Tibial nerve (tissue), 4 donors: ENCODE measurements at regions not wholly inside any gene's neighbourhood (a gene's known extent, or its start where the extent isn't known, plus 50 kb on each side); places are given as distances from the start of the nearest gene placed in this dataset.
A peak's percentile ranks its signal among the peaks of the same experiment; 100 is the strongest.

Experiments
- DNase-seq, 2 donors: peaks; one replicate each; pipeline ENCODE4 v3.0.0-alpha.2; 2019; ENCODE audit warnings: low spot score in 2 of 2
- H3K27ac ChIP-seq, 4 donors: fragments of 200-600 bp; sonication (generic) in 3 of 4; one replicate each; pipeline ENCODE4 v1.5.1; 2017 to 2019; ENCODE audit warnings: mild to moderate bottlenecking in 1 of 4
- H3K27me3 ChIP-seq, 2 donors: fragments of 200-600 bp; sonication (generic) in 1 of 2; one replicate each; pipeline versions ENCODE4 v1.5.1 to v1.6.0; 2017 to 2019
- H3K36me3 ChIP-seq, 3 donors: fragments of 200-600 bp; sonication (generic); one replicate each; pipeline ENCODE4 v1.5.1; 2018 to 2019
- H3K4me1 ChIP-seq, 4 donors: fragments of 200-600 bp; sonication (generic) in 3 of 4; one replicate each; pipeline ENCODE4 v1.5.1; 2017 to 2019
- H3K4me3 ChIP-seq, 4 donors: fragments of 200-600 bp; sonication (generic) in 3 of 4; one replicate each; pipeline ENCODE4 v1.5.1; 2017 to 2019; ENCODE audit warnings: mild to moderate bottlenecking in 1 of 4, moderate library complexity in 1 of 4
- H3K9me3 ChIP-seq, 4 donors: fragments of 200-600 bp; sonication (generic) in 3 of 4; one replicate each; pipeline ENCODE4 v1.5.1; 2017 to 2019
- EP300 ChIP-seq, 2 donors: sonication (generic); formaldehyde crosslinking; IDR thresholded peaks; one replicate each; pipeline ENCODE4 v1.6.1; 2017; ENCODE audit warnings: antibody characterized with exemption in 2 of 2, mild to moderate bottlenecking in 1 of 2
- POLR2A ChIP-seq, 2 donors: fragments of 450-650 bp; IDR thresholded peaks; one replicate each; pipeline ENCODE4 v1.6.1; 2017; ENCODE audit warnings: antibody characterized with exemption in 2 of 2, mild to moderate bottlenecking in 2 of 2, moderate library complexity in 2 of 2
- WGBS, 2 donors: methylation state at CpG; one replicate each; pipeline ENCODE4 v1.1.5; 2018; 5-methylcytosine and 5-hydroxymethylcytosine counted together
- TF ChIP-seq, protein P1 (sequence below), 5 experiments: fragments of 200-600 bp in 3 of 5; fragments of 450-650 bp in 2 of 5; sonication (generic) in 3 of 5; IDR thresholded peaks; one replicate each; pipeline ENCODE4 v1.5.1; 2016 to 2019; ENCODE audit warnings: antibody characterized with exemption in 5 of 5, mild to moderate bottlenecking in 3 of 5, moderate library complexity in 2 of 5

DNA sequence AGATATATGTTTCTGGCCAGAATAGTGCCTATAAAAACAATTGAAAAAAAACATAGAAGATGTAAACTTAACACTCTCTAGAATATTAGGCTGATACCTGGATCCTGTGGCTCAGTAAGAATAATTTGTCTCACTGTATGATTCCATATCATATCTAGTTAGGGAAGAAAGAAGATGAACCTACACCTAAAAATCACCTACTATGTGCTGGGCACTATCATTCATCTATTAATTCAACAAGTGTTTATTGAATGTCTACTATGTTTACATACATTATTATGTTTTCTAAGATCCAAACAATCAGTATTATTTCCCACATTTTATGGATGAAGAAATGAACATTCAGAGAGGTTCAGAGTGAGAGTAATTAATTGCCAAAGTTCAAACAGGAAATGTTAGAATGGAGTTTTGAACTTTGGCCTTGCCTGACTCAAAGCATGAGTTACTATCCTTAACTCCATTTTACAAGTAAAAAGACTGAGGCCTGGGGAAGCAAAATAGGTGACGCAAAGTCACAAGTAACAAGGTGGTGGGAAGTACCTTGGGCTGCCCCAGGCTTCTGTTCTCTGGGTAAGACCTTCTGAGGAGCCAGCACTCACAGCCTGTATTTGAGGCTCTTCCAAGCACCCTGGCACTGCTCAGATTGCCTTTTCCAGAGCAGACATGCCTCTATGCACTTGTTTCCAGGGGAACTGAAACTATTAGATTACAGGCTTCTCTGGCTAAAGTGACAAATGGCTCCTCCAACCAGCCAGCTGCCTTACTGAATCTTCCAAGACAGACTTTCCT, 111.1 kb upstream of the ACSL4 start:
- Histone ChIP-seq H3K36me3 (no peaks in the 10 kb centered on the region), H3K9me3 (no peaks in the 10 kb centered on the region), H3K27me3 (peaks cover 0 to 21% of the 10 kb centered on the region in 2 donors), H3K4me3 (no peak overlapping the region), H3K4me1 (peaks cover 0 to 15% (median 0%) of the 10 kb centered on the region in 4 donors), H3K27ac (no peak overlapping the region)
- WGBS, 2 donors: 86 to 100% methylated on average over 1 of the region's 1 CpG
- TF ChIP-seq, protein P1, sequence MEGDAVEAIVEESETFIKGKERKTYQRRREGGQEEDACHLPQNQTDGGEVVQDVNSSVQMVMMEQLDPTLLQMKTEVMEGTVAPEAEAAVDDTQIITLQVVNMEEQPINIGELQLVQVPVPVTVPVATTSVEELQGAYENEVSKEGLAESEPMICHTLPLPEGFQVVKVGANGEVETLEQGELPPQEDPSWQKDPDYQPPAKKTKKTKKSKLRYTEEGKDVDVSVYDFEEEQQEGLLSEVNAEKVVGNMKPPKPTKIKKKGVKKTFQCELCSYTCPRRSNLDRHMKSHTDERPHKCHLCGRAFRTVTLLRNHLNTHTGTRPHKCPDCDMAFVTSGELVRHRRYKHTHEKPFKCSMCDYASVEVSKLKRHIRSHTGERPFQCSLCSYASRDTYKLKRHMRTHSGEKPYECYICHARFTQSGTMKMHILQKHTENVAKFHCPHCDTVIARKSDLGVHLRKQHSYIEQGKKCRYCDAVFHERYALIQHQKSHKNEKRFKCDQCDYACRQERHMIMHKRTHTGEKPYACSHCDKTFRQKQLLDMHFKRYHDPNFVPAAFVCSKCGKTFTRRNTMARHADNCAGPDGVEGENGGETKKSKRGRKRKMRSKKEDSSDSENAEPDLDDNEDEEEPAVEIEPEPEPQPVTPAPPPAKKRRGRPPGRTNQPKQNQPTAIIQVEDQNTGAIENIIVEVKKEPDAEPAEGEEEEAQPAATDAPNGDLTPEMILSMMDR (IDR thresholded peaks at IDR 0.05): no peak
- TF ChIP-seq EP300 (IDR thresholded peaks at IDR 0.05) (no peak), POLR2A (IDR thresholded peaks at IDR 0.05) (no peak)
- no peak for DNase-seq

DNA sequence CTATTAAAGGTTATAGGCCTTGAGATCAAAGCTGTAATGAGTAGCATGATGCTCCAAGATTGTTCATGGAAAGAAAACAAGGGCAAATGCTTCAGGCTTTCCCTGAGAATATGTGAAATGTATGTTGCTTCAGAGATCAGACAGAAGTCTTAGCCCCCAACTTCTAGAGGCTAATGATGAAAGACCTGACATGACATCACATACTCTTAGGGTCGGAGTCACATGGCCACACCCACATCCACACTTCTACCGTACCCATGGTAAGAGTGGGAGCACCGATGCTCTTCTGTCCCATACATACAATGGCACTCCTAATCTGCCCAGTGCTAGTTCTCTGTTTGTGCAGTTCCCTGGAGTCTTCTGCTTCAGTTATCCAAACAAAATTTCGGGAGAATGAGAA, 111.9 kb upstream of the ACSL4 start:
- WGBS, 2 donors: 71 to 82% methylated on average over 4 of the region's 4 CpGs

DNA sequence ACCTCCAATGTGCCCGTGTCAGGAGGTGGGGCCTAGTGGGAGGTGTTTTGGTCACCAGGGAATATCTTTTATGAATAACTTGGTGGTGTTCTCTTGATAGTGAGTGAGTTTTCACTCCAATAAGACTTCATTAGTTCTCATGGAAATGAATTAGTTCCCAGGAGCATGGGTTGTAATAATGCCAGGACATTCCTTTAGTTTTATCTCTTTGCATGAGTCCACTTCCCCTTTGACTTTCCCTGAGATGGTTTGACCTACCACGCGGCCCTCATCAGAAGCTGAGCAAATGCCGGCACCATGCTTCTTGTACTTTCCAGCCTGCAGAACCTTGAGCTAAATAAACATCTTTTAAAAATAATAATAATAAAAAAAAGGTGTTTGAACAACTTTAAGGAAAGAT, 112.9 kb upstream of the ACSL4 start:
- H3K9me3 ChIP-seq: no peaks in the 10 kb centered on the region
- H3K27ac ChIP-seq: no peak overlapping the region
- H3K27me3 ChIP-seq: peaks cover 0 to 22% of the 10 kb centered on the region in 2 donors
- no peak for DNase-seq
- no peak overlapping the region for H3K4me3 ChIP-seq
- no peaks in the 10 kb centered on the region for H3K36me3 ChIP-seq
- TF ChIP-seq EP300 (IDR thresholded peaks at IDR 0.05): no peak
- no peak for TF ChIP-seq POLR2A (IDR thresholded peaks at IDR 0.05)
- TF ChIP-seq, protein P1 (IDR thresholded peaks at IDR 0.05): no peak
- 73 to 79% methylated on average over 4 of the region's 4 CpGs for WGBS, 2 donors
- peaks cover 0 to 5% (median 0%) of the 10 kb centered on the region in 4 donors for H3K4me1 ChIP-seq

More for the DNA sequence above, 111.9 kb upstream of the ACSL4 start:
- Histone ChIP-seq H3K36me3 (no peaks in the 10 kb centered on the region), H3K4me1 (peaks cover 0 to 9% (median 0%) of the 10 kb centered on the region in 4 donors), H3K27ac (no peak overlapping the region), H3K27me3 (peaks cover 0 to 18% of the 10 kb centered on the region in 2 donors), H3K9me3 (no peaks in the 10 kb centered on the region), H3K4me3 (no peak overlapping the region)
- TF ChIP-seq, protein P1 (IDR thresholded peaks at IDR 0.05): no peak
- TF ChIP-seq EP300 (IDR thresholded peaks at IDR 0.05) (no peak), POLR2A (IDR thresholded peaks at IDR 0.05) (no peak)
- no peak for DNase-seq

DNA sequence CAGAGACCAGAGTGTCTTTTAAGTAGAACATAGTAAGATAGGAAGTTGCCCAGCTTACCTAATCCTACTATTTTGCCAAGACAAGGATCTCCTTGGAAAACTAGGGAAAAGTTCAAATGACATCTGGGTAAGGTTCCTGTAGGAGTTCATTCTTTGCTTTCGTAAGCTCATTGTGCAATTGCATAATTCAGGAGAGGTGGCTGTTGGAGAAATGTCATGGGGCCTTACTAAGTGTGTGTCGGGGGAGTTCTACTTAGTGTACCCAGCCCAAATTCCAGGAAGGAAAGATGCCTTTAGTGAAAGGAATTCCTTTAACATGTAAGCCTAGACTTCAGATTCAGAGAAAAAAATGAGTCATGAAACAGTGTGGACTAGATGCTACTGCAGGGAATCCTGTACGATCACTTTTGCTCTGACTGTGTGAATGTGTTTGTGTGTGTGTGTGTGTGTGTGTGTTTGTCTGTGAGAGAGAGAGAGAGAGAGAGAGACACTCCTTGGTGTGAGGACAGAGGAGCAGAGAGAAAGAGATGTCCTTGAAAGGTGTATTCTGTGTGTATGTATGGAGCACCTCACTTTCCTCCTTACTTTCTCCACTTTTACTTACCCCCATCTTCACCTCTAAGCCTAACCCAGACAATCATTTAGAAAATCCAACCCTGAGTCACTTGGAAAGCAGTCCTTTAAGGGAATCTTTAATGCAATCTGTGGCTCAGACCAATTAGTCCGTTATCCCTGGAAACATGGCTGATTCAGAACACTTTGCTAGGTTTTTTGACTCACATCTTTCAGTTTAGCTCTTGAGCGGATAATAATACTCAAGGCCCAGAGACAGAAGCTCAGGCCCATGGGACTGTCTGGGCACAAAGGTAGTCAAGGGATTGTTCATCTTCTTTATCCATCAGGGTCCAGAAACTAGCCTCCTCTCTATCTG, 114.5 kb upstream of the ACSL4 start:
- 70 to 78% methylated on average over 5 of the region's 5 CpGs for WGBS, 2 donors
- Histone ChIP-seq H3K4me3 (no peak overlapping the region), H3K36me3 (no peaks in the 10 kb centered on the region), H3K27ac (no peak overlapping the region), H3K9me3 (no peaks in the 10 kb centered on the region), H3K4me1 (no peaks in the 10 kb centered on the region), H3K27me3 (peaks cover 0 to 22% of the 10 kb centered on the region in 2 donors)
- TF ChIP-seq, protein P1 (IDR thresholded peaks at IDR 0.05): no peak
- peak in 1 of 2 donors; percentile 62 for TF ChIP-seq EP300 (IDR thresholded peaks at IDR 0.05)
- no peak for TF ChIP-seq POLR2A (IDR thresholded peaks at IDR 0.05)
- DNase-seq: peak in 1 of 2 donors; percentile 16
